GM10248 (cell line): ENCODE measurements at regions not wholly inside any gene's neighbourhood (a gene's known extent, or its start where the extent isn't known, plus 50 kb on each side); places are given as distances from the start of the nearest gene placed in this dataset.

Source experiments
- CTCF ChIA-PET: fragments of 300-600 bp; sonication (Branson Sonifier 250); formaldehyde crosslinking; extraction: SDS; loops from one replicate; lab custom pipeline; 2021; ENCODE audit warnings: antibody characterized with exemption; lab: Yijun Ruan, JAX
- POLR2A ChIA-PET: fragments of 350-650 bp; sonication (Branson Sonifier 250); formaldehyde crosslinking; extraction: SDS; loops from one replicate; lab custom pipeline; 2020; ENCODE audit warnings: antibody characterized with exemption; lab: Yijun Ruan, JAX
- DNase-seq: peaks from one replicate; pipeline ENCODE4 v3.0.0; 2012; ENCODE audit errors: extremely low spot score
- TF ChIP-seq, protein P1 (sequence below): IDR thresholded peaks from 2 replicates; pipeline ENCODE4 v1.5.1; 2012; ENCODE audit warnings: mild to moderate bottlenecking, low read depth; ENCODE audit errors: extremely low read depth, missing control alignments, control extremely low read depth

GRCh38 chr3:107100573-107100972 is 276.7 kb upstream of the CCDC54 start:
- ChIA-PET CTCF (interaction anchor here (0.9 to 2.2 kb wide), 5 partner anchors 9 to 36 kb away, joined by 3 to 7 read pairs (median 5); no protein-coding TSS in a partner anchor), POLR2A (no interaction called here)
- TF ChIP-seq, protein P1, sequence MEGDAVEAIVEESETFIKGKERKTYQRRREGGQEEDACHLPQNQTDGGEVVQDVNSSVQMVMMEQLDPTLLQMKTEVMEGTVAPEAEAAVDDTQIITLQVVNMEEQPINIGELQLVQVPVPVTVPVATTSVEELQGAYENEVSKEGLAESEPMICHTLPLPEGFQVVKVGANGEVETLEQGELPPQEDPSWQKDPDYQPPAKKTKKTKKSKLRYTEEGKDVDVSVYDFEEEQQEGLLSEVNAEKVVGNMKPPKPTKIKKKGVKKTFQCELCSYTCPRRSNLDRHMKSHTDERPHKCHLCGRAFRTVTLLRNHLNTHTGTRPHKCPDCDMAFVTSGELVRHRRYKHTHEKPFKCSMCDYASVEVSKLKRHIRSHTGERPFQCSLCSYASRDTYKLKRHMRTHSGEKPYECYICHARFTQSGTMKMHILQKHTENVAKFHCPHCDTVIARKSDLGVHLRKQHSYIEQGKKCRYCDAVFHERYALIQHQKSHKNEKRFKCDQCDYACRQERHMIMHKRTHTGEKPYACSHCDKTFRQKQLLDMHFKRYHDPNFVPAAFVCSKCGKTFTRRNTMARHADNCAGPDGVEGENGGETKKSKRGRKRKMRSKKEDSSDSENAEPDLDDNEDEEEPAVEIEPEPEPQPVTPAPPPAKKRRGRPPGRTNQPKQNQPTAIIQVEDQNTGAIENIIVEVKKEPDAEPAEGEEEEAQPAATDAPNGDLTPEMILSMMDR = no peak
- no peak for DNase-seq

DNA sequence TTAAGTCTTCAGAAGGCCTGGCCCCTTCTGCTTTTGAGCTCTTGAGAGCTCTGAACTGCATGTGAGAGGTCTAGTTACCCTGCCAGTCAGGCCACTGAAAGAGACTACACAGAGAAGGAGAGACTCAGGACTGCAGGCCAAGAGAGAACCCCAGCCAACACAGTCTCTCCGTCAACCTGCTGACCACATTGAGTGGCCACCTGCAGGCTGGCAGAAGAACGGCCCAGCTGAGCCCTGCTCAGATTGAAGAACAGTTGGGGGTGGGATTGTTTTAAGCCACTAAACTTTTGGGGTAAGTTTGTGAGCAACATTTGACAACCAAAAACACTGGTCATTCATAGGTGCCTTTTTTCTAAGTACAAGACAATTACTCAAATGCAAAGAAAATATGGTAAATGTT is 273.5 kb upstream of the CCDC54 start:
- CTCF ChIA-PET = no interaction called here
- DNase-seq = no peak
- POLR2A ChIA-PET = no interaction called here
- TF ChIP-seq, protein P1 = no peak

- no peak for DNase-seq
- ChIA-PET POLR2A (no interaction called here), CTCF (interaction anchor here (1.3 to 1.4 kb wide), 2 partner anchors 25 to 41 kb away, joined by 3 to 5 read pairs; no protein-coding TSS in a partner anchor)
- TF ChIP-seq, protein P1 = no peak
Measured at GRCh38 chr3:107106316-107106715, 270.9 kb upstream of the CCDC54 start.

DNA sequence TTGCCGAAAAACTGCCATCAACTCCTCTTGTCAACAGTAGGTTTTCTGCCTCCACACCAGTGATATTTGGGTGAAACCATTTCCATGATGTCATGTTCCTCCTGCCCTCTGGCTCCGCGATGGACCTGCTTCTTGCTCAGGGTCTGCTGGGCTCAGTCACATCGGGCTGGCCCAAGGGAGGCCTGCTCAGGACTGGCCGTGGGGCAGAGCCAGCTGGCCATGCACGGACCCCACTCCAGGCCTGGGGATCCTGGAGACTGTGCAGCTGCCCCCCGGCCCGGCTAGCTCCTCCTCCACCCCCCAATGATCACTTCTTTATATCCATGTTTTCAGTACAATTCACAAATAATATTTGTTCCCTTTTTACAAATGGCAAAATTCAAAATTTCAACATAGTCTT is 270.3 kb upstream of the CCDC54 start:
- CTCF ChIA-PET = interaction anchor here (1.2 to 1.4 kb wide), 4 partner anchors 10 to 42 kb away, joined by 3 to 7 read pairs (median 4); no protein-coding TSS in a partner anchor
- TF ChIP-seq, protein P1 = no peak
- POLR2A ChIA-PET = no interaction called here
- DNase-seq = no peak

DNA sequence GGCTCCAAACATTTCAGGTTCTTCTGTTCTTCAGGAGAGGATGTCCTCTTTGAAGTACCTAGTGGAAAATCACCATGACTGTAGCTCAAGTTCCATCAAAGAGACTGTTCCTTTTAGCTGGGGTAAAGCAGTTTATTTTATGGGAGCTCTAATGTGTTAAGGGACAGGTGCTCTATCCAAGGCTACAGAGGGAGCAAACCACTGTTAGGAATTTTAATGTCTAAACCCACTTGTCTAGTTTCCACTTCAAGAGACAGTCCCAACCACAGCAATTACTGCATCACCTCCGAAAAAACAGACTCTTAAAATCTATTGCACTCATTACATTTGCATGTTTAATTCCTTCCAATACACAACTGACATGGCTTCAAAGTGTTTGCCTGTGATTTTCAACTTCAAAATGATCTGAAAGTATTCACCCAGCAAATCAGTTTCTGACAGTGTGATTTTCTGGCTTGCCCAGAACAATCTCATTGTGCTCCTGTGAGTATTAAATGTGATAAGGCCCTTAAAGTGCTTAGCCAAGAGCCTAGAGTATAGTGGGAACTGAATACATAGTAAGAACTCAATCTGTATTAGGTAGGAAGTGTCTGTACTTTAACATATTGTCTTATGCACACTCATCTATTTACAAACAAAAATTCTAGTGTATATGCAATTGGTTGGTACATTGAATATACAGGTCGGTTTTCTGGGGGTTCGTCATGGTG is 266.5 kb upstream of the CCDC54 start:
- ChIA-PET CTCF (interaction anchor here (1.7 kb wide), 1 partner anchor 9 kb away, joined by 4 read pairs; no protein-coding TSS in a partner anchor), POLR2A (no interaction called here)
- DNase-seq = no peak
- TF ChIP-seq, protein P1 = no peak

DNA sequence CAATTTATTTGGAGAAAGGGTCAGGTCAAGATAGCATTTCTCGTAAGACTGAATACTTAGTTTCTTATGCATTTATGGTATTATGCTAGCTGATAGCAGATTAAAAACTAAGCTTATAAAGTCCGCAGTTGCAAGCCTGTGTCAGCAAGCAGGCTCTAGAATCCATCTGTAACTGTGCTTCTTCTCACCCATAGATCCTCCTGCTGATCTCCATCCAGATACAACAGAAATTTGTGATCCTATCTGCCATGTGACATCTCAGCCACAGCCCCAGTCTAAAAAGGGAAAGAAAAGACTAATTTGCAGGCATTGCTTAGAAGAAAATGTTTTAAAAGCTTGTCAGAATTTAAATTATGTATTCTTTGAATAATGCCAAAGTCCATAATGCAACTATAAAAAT is 265.4 kb upstream of the CCDC54 start:
- TF ChIP-seq, protein P1 = no peak
- ChIA-PET POLR2A (no interaction called here), CTCF (interaction anchor here (1.2 to 1.6 kb wide), 2 partner anchors 15 to 53 kb away, joined by 3 to 4 read pairs; no protein-coding TSS in a partner anchor)
- DNase-seq = no peak
